ENCODE measurements at regions not wholly inside any gene's neighbourhood (a gene's known extent, or its start where the extent isn't known, plus 50 kb on each side); places are given as distances from the start of the nearest gene placed in this dataset.

DNA sequence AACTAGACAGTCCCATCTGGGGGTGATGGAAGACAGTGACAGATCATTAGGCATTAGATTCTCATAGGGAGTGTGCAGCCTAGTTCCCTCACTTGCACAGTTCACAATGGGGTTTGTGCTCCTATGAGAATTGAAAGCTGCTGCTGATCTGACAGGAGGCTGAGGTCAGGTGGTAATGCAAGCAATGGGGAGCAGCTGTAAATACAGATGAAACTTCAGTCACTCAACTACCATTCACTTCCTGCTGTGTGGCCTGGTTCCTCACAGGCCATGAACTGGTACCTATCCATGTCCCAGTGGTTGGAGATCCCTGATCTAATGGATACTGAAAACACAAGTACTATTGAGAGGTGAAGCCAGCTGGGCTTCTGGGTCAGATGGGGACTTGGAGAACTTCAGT is 72.5 kb downstream of the AGTR2 start:
- Histone ChIP-seq H3K27ac (no peak overlapping the region), H3K27me3 (no peaks in the 10 kb centered on the region), H3K9me3 (no peaks in the 10 kb centered on the region), H3K36me3 (no peaks in the 10 kb centered on the region), H3K4me1 (no peaks in the 10 kb centered on the region), H3K4me3 (no peak overlapping the region)
- intact Hi-C loops (cut with DNase I; ENCODE audit: low total_unique reads), result no loop called here
- TF ChIP-seq POLR2A (IDR thresholded peaks at IDR 0.05), result no peak
- no peak for TF ChIP-seq EP300 (IDR thresholded peaks at IDR 0.05; ENCODE audit: low read depth)
- TF ChIP-seq POLR2AphosphoS5 (IDR thresholded peaks at IDR 0.05), result no peak
- TF ChIP-seq, protein P1, sequence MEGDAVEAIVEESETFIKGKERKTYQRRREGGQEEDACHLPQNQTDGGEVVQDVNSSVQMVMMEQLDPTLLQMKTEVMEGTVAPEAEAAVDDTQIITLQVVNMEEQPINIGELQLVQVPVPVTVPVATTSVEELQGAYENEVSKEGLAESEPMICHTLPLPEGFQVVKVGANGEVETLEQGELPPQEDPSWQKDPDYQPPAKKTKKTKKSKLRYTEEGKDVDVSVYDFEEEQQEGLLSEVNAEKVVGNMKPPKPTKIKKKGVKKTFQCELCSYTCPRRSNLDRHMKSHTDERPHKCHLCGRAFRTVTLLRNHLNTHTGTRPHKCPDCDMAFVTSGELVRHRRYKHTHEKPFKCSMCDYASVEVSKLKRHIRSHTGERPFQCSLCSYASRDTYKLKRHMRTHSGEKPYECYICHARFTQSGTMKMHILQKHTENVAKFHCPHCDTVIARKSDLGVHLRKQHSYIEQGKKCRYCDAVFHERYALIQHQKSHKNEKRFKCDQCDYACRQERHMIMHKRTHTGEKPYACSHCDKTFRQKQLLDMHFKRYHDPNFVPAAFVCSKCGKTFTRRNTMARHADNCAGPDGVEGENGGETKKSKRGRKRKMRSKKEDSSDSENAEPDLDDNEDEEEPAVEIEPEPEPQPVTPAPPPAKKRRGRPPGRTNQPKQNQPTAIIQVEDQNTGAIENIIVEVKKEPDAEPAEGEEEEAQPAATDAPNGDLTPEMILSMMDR (IDR thresholded peaks at IDR 0.05), result no peak
- no peak for DNase-seq
- in situ Hi-C loops (cut with MboI; ENCODE audit: low pct_ligation_motif_present in 1 of 4, low pct_unique_long_range_greater_than_20kb in 1 of 4, low sequenced_read_pairs in 3 of 4), result no loop called here

DNA sequence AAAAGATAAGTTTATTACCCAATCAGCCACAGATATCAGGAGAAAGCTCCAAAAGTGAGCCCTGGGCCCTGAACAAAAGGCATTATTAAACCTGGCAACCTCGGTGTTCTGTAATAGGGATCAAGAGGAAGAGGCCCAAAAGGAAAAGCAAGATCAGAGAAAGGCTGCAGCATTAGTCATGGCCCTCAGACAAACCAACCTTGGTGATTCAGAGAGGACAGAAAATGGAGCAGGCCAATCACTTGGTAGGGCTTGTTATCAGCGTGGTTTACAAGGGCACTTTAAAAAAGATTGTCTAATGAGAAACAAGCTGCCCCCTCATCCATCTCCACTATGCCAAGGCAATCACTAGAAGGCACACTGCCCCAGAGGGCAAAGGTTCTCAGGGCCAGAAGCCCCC is 75.7 kb downstream of the AGTR2 start:
- in situ Hi-C loops (cut with MboI; ENCODE audit: low pct_ligation_motif_present in 1 of 4, low pct_unique_long_range_greater_than_20kb in 1 of 4, low sequenced_read_pairs in 3 of 4) (no loop called here), intact Hi-C loops (cut with DNase I; ENCODE audit: low total_unique reads) (no loop called here)
- Histone ChIP-seq H3K27me3 (no peaks in the 10 kb centered on the region), H3K4me1 (no peaks in the 10 kb centered on the region), H3K9me3 (no peaks in the 10 kb centered on the region), H3K4me3 (no peak overlapping the region), H3K27ac (no peak overlapping the region), H3K36me3 (no peaks in the 10 kb centered on the region)
- TF ChIP-seq POLR2A (IDR thresholded peaks at IDR 0.05) (no peak), POLR2AphosphoS5 (IDR thresholded peaks at IDR 0.05) (no peak), EP300 (IDR thresholded peaks at IDR 0.05; ENCODE audit: low read depth) (no peak)
- TF ChIP-seq, protein P1 (IDR thresholded peaks at IDR 0.05), result no peak
- DNase-seq, result no peak
- WGBS, 2 donors (ENCODE audit: low coverage in 1 of 2), result 60 to 74% methylated on average over 1 to 2 of the region's 2 CpGs

DNA sequence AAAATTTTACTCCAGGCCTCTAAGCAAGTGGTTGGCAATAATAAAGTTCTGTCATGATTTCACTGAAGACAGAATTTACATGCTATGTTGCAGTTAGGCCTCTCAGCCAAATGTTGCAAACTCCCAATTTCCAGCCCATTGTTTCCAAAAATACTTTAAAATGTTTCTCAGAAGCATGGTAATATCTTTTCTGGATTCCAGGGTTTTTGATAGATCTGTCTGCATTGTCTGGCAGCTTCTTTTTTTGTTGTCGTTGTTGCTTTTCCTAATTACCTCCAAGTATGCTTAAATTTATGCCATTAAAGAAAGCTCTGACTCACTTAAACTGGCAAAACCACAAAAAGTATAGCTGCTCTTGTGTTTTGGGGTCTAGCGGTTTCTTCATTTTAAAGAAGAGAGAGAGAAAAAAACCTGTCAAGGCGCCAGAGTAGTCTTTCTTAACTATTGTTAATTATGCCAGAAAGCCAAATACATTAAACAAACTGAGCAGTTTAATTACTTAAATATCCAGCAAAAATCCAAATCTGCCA is 97.0 kb downstream of the AGTR2 start:
- 72 to 81% methylated on average over 2 to 3 of the region's 3 CpGs for WGBS, 2 donors (ENCODE audit: low coverage in 1 of 2)
- TF ChIP-seq EP300 (IDR thresholded peaks at IDR 0.05; ENCODE audit: low read depth) (no peak), POLR2A (IDR thresholded peaks at IDR 0.05) (no peak)
- H3K36me3 ChIP-seq, result no peaks in the 10 kb centered on the region
- H3K27ac ChIP-seq, result no peak overlapping the region
- in situ Hi-C loops (cut with MboI; ENCODE audit: low pct_ligation_motif_present in 1 of 4, low pct_unique_long_range_greater_than_20kb in 1 of 4, low sequenced_read_pairs in 3 of 4), result no loop called here
- H3K9me3 ChIP-seq, result no peaks in the 10 kb centered on the region
- H3K4me3 ChIP-seq, result no peak overlapping the region
- intact Hi-C loops (cut with DNase I; ENCODE audit: low total_unique reads), result no loop called here
- no peaks in the 10 kb centered on the region for H3K4me1 ChIP-seq
- no peak for DNase-seq
- H3K27me3 ChIP-seq, result no peaks in the 10 kb centered on the region

DNA sequence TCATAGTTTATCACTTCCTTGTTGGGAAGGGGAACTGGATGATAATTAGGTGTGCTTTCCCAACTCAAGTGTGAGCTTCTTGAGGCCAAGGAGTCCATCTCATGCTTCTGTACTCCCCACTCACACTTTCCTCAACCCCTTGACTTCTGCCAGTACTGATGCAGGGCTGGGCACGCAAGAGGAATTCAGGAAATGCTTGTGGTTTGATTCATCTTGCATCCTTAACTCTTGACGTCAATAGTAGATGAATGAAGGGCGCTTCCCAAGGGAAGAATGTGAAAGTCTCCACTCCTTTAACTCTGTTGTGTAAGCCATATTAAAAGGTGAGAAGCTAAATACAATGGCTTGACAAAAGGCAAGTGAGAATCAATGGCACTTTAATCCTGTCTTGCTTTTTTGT is 101.8 kb downstream of the AGTR2 start:
- H3K27me3 ChIP-seq, result no peaks in the 10 kb centered on the region
- no peaks in the 10 kb centered on the region for H3K36me3 ChIP-seq
- WGBS, 2 donors (ENCODE audit: low coverage in 1 of 2), result 37% methylated on average over 3 of the region's 3 CpGs; no CpG with 5 or more reads in 1 of the 2 donors
- no peak overlapping the region for H3K4me3 ChIP-seq
- no peaks in the 10 kb centered on the region for H3K4me1 ChIP-seq
- peak overlapping the region in 2 of 4 donors; percentile 28 to 45 for H3K27ac ChIP-seq
- DNase-seq, result peak; percentile 15
- intact Hi-C loops (cut with DNase I; ENCODE audit: low total_unique reads) (no loop called here), in situ Hi-C loops (cut with MboI; ENCODE audit: low pct_ligation_motif_present in 1 of 4, low pct_unique_long_range_greater_than_20kb in 1 of 4, low sequenced_read_pairs in 3 of 4) (no loop called here)
- no peaks in the 10 kb centered on the region for H3K9me3 ChIP-seq
- TF ChIP-seq POLR2AphosphoS5 (IDR thresholded peaks at IDR 0.05), result no peak
- TF ChIP-seq, protein P1 (IDR thresholded peaks at IDR 0.05), result no peak
- no peak for TF ChIP-seq POLR2A (IDR thresholded peaks at IDR 0.05)
- no peak for TF ChIP-seq EP300 (IDR thresholded peaks at IDR 0.05; ENCODE audit: low read depth)

DNA sequence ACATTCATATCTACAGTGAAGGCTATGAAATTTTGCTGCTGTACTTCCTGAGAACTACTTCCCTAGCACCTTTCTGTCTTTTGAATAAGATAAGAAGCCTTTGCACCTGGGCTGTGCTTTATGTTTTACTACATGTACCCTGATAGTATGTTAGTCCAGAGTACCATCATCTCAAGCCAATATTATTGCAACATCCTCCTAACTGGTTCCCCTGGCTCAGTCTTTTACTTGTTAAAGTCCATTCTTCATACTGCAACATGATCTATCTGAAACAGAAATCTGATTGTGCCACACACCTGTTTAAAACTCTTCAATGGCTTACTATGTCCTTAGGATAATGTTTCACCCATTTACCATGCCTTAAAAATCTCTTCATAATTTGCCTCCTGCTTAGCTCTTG is 102.3 kb downstream of the AGTR2 start:
- DNase-seq, result no peak
- peak overlapping the region in 3 of 4 donors; percentile 9 to 45 (median 28) for H3K27ac ChIP-seq
- H3K27me3 ChIP-seq, result no peaks in the 10 kb centered on the region
- H3K4me1 ChIP-seq, result no peaks in the 10 kb centered on the region
- H3K36me3 ChIP-seq, result no peaks in the 10 kb centered on the region
- H3K4me3 ChIP-seq, result no peak overlapping the region
- H3K9me3 ChIP-seq, result no peaks in the 10 kb centered on the region
- TF ChIP-seq POLR2AphosphoS5 (IDR thresholded peaks at IDR 0.05) (no peak), EP300 (IDR thresholded peaks at IDR 0.05; ENCODE audit: low read depth) (no peak), POLR2A (IDR thresholded peaks at IDR 0.05) (no peak)
- TF ChIP-seq, protein P1 (IDR thresholded peaks at IDR 0.05), result no peak
- in situ Hi-C loops (cut with MboI; ENCODE audit: low pct_ligation_motif_present in 1 of 4, low pct_unique_long_range_greater_than_20kb in 1 of 4, low sequenced_read_pairs in 3 of 4), result no loop called here
- intact Hi-C loops (cut with DNase I; ENCODE audit: low total_unique reads), result no loop called here

All from transverse colon (tissue), 4 donors.